Activated naive CD4-positive, alpha-beta T cell treated with anti-CD3 and anti-CD28 coated beads, Interleukin-2, amount 50 U/mL, for 24 hours (primary cell): ENCODE measurements at regions not wholly inside any gene's neighbourhood (a gene's known extent, or its start where the extent isn't known, plus 50 kb on each side); places are given as distances from the start of the nearest gene placed in this dataset.

Experiments used
- H3K27ac Mint-ChIP-seq: one replicate; pipeline ENCODE4 v1.8.0; 2021; ENCODE audit warnings: mild to moderate bottlenecking, mixed read lengths
- H3K27me3 Mint-ChIP-seq: one replicate; pipeline ENCODE4 v1.8.0; 2021; ENCODE audit warnings: mixed read lengths
- H3K36me3 Mint-ChIP-seq: one replicate; pipeline ENCODE4 v1.8.0; 2021; ENCODE audit warnings: mixed read lengths
- H3K4me1 Mint-ChIP-seq: one replicate; pipeline ENCODE4 v1.8.0; 2021; ENCODE audit warnings: mixed read lengths
- H3K4me3 Mint-ChIP-seq: one replicate; pipeline ENCODE4 v1.8.0; 2021; ENCODE audit warnings: mild to moderate bottlenecking, mixed read lengths
- H3K9me3 Mint-ChIP-seq: one replicate; pipeline ENCODE4 v1.8.0; 2021; ENCODE audit warnings: mixed read lengths

- Mint-ChIP-seq H3K27ac (no peak overlapping the region), H3K9me3 (no peaks in the 10 kb centered on the region), H3K4me3 (no peak overlapping the region), H3K27me3 (peaks cover 1% of the 10 kb centered on the region), H3K4me1 (no peaks in the 10 kb centered on the region), H3K36me3 (no peaks in the 10 kb centered on the region)
These were observed 51.4 kb upstream of the ACTRT2 start for GRCh38 chr1:2969845-2970291.

GRCh38 chr1:2970311-2971071 lies 50.8 kb upstream of the ACTRT2 start:
- no peak overlapping the region for H3K27ac Mint-ChIP-seq
- H3K27me3 Mint-ChIP-seq, result peaks cover 1% of the 10 kb centered on the region
- no peak overlapping the region for H3K4me3 Mint-ChIP-seq
- no peaks in the 10 kb centered on the region for H3K4me1 Mint-ChIP-seq
- H3K36me3 Mint-ChIP-seq, result no peaks in the 10 kb centered on the region
- no peaks in the 10 kb centered on the region for H3K9me3 Mint-ChIP-seq

- Mint-ChIP-seq H3K4me1 (no peaks in the 10 kb centered on the region), H3K27me3 (peaks cover 1% of the 10 kb centered on the region), H3K27ac (no peak overlapping the region), H3K4me3 (no peak overlapping the region), H3K36me3 (no peaks in the 10 kb centered on the region), H3K9me3 (no peaks in the 10 kb centered on the region)
These were observed 50.2 kb upstream of the ACTRT2 start for GRCh38 chr1:2971101-2971501.
